ENCODE measurements at regions not wholly inside any gene's neighbourhood (a gene's known extent, or its start where the extent isn't known, plus 50 kb on each side); places are given as distances from the start of the nearest gene placed in this dataset.
A peak's percentile ranks its signal among the peaks of the same experiment; 100 is the strongest.

GRCh38 chr2:199025146-199025545 is 432.6 kb downstream of the SATB2 start:
- DNase-seq (ENCODE audit: low read depth, low spot score), result no peak

- DNase-seq (ENCODE audit: low read depth, low spot score), result no peak
These were observed 433.5 kb downstream of the SATB2 start for GRCh38 chr2:199024224-199024623.

- peak; percentile 16 for DNase-seq (ENCODE audit: low read depth, low spot score)
These were observed 437.7 kb downstream of the SATB2 start for GRCh38 chr2:199019898-199020507.

DNA sequence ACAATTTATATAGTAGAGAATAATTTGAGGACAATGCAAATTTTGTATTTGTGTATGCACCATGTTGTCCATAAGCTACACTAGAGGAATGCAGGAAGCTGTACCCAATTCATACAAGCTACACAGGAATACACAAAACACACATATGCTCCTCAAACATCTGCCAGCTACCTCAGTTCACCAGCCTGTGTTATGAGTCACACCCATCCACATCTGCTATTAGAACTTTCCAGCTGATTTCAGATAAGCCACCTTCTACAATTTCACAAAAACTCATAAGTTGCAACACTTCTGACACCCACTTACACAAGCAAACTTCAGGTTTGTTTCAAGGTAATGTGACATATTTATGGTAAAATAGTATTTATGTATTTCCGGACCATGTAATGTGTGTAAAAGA is 438.9 kb downstream of the SATB2 start:
- no peak for DNase-seq (ENCODE audit: low read depth, low spot score)

GRCh38 chr2:199015072-199015471 is 442.7 kb downstream of the SATB2 start:
- no peak for DNase-seq (ENCODE audit: low read depth, low spot score)

DNA sequence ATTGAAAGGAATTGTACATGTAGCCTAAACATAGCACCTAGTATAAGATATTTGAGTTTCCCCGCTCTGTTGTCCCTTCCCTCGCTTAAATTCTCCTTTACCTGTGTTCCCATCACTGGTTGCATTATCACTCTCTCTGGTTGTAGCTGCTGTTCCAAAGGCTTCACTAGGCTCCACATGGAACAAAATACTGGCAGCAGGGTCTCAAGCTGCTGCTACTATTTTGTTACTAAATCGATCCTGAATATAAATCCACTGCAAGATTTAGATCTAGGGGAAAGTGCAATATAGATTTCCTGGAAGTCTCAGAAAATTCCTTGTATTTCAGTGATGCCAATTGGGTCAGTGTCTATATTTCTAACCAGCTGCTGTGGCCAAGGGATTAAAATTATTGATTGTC is 443.5 kb downstream of the SATB2 start:
- DNase-seq (ENCODE audit: low read depth, low spot score), result no peak

DNA sequence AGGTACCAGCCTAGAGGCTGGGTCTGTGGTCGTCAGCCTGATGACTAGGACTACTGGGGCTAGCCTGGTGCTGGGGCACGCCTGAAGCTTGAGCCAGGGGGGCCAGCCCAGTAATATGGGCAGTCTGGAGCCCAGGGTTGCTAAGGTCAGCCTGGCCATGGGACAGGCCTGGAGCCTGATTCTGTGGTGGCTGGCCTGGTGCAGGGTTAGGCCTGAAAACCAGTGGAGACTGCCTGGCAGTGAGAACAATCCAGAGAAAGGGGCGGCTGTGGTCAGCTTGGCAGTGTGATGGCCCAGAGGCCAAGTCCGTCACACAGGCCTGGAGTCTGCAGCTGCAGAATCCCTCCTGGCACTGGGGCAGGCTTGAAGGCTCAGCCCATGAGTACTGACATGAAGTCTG is 445.8 kb downstream of the SATB2 start:
- DNase-seq (ENCODE audit: low read depth, low spot score), result no peak

DNA sequence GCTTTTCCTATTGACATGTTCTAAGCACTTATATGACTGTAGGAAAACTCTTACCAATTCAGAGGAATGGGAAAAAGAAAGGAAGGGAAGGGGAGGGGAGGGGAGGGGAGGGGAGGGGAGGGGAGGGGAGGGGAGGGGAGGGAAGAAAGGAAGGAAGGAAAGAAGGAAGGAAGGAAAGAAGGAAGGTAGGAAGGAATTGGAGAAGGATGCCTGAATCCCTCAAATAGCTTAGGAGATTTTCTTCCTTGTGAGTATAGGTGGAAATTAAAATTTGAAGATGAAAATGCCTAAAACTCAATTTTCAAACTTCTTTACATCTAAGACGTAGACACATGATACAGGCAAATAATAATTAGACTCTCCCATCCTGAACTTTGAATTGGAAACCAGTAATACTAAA is 463.1 kb downstream of the SATB2 start:
- no peak for DNase-seq (ENCODE audit: low read depth, low spot score)

GRCh38 chr2:198991431-198991830 is 466.3 kb downstream of the SATB2 start:
- DNase-seq (ENCODE audit: low read depth, low spot score), result no peak

- no peak for DNase-seq (ENCODE audit: low read depth, low spot score)
These were observed 482.0 kb downstream of the SATB2 start for GRCh38 chr2:198975779-198976178.

- DNase-seq (ENCODE audit: low read depth, low spot score), result no peak
These were observed 484.0 kb downstream of the SATB2 start for GRCh38 chr2:198973785-198974184.

DNA sequence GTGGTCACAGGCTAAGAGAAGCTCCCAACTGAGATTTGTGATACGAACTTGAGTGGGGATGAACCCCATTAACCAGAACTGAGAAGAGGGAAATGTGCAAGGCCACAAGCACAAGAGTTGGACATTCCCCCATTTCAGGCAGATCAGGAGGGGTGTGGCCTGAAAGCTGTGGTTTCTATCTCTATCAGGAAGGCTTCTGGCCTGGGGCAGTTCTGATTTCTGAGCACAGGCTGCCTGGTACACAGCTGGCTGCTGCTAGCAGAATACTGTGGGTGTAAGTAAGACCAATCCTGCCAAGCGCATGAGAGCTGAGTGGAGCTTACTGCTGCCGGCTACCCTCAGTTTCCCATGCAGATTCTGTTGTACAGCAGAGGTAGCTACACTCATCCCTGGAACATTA is 484.6 kb downstream of the SATB2 start:
- DNase-seq (ENCODE audit: low read depth, low spot score), result peak; percentile 16

DNA sequence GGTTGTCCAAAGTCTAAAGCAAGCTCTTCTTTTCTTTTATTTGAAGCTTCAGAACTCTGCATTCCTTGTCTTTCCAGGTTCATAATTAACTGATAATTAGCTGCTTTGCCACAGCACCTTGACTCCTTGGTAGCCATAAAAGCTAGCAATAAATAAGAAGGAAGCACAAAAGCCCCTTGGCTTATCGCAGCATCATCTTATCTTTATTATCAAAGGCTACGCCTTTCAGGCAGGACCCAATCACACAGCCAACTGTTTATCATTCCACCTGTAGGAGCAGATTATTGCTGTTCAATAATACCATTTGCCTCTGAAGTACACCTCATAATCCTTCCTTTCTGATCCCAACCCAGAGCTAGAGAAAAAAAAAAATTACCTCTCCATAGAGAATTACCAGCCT is 489.2 kb downstream of the SATB2 start:
- no peak for DNase-seq (ENCODE audit: low read depth, low spot score)

DNA sequence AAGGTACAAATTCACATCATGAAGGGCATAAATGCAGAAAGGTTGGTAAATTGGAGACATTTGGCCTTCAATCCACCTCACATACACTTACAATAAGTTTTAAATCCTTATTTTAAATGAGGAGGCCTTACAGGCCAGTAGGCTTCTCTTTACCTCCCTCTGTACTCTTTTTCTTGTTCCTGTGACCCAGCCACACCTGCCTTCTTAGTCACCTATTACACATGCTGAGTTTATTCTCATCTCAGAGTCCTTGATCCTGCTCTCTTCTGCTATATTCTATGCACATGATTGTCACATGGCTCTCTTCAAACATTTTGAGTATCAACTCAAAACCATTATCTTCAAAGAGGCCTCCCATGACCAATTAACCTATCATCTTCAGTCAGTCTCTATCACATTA is 491.5 kb downstream of the SATB2 start:
- no peak for DNase-seq (ENCODE audit: low read depth, low spot score)

DNA sequence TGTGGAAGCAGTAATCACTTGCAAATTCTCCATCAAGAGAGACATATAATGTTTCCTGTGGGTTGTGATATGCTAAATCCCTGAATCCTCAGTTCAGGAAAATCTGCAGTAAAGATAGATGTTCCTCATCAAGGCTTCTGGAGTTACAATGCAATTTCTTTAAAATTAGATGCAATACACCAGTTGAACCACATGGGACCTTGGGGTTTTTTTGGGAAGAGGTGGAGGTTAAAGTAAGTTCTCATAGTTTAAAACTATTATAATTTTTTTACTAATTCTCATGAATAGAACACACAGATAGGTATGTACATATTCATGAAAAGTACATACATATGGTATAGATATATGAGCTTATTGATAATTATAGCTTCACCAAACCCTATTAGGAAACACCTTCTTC is 496.2 kb downstream of the SATB2 start:
- no peak for DNase-seq (ENCODE audit: low read depth, low spot score)

DNA sequence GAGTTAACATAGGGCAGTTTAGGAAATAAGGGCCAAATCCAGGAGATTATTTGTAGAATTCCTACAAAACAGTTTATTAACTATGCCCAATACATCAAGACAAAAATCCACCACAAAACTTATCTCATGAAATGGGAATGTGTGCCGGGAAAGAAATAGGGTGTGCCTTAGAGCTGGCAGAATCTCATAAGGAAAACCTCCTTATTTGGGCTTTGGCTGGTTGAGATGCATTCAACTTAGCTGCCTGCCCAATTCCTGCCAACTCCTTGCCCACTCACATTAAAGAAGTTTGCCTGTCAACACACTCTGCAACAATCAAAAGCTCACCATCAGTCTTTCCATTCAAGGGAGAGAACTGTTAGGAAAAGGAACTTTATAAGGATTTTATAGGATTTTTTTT is 500.6 kb downstream of the SATB2 start:
- no peak for DNase-seq (ENCODE audit: low read depth, low spot score)

DNA sequence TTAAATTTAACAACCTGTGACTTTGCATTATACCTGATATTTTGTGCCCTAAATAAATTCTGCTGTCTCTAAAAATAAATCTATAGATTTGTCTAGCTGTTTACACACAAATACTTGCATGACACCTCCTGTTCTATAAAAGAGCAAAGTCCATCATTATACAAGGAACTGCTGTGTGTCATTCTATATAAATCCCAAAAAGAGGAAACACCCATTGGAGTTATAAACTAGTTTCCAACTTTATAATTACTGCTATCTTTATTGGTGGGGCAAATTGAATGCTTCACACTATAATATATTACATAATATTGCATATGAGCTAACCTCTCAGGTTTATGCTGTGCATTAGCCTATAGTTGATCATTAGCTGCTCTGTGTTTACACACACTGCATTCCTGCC is 504.4 kb downstream of the SATB2 start:
- DNase-seq (ENCODE audit: low read depth, low spot score), result no peak

DNA sequence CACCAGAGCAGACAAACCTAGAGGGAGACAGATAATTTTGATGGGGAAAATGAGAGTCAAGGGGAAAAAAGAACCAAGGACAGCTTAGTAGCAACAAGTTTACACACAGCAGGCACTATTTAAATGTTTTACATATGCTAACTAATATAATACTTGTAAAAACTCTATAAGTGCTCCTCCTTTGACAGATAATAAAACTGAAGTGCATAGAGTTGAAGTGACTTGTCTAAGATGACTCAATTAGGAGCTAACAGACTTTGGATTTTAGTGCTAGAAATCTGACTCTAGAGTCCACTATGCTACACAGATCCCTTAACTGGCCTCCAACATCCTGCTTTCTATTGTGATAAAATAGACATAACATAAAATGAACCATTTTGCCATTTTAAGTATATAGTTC is 506.9 kb downstream of the SATB2 start:
- DNase-seq (ENCODE audit: low read depth, low spot score), result no peak

GRCh38 chr2:198945496-198945895 is 512.2 kb downstream of the SATB2 start:
- no peak for DNase-seq (ENCODE audit: low read depth, low spot score)

DNA sequence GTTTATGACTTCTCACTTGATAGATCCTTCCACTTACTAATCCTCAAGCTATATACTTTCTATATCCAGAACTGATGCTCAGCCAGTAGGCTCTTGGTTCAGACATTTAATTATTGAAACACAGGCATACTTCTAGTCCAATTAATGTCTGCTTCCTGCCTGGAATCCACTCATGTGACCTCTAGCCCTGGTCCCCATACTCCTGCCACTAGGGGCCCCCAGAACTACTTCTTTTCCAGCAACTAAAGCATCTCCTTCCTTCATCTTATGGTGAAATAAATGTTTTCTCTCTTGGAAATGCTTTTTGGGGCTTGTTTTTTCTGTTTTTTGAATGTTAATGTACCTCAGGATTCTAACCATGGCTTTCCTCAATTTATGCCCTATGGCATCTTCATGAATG is 527.6 kb downstream of the SATB2 start:
- DNase-seq (ENCODE audit: low read depth, low spot score), result no peak

- DNase-seq (ENCODE audit: low read depth, low spot score), result no peak
These were observed 529.7 kb downstream of the SATB2 start for GRCh38 chr2:198928026-198928425.

- no peak for DNase-seq (ENCODE audit: low read depth, low spot score)
These were observed 539.6 kb downstream of the SATB2 start for GRCh38 chr2:198917926-198918720.

DNA sequence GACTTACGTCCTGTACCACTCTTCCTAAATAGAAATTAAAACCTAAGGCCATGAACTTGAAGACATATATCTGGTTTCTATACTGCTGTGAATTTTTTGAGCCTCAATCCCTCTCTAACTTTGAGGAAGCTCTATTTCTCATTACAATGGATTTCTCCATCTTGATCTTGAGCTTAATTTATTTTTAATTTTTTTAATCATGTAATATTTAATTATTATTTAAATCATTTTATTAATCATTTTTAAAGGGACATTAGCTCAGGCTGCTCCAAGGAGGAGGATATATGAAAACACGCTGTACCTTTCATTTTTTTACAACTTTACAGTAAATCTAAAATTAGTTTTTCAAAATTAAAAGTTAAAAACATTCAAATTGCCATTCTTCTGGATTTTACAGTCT is 540.5 kb downstream of the SATB2 start:
- DNase-seq (ENCODE audit: low read depth, low spot score), result no peak
